GM10266 (cell line): ENCODE measurements at regions not wholly inside any gene's neighbourhood (a gene's known extent, or its start where the extent isn't known, plus 50 kb on each side); places are given as distances from the start of the nearest gene placed in this dataset.

Source experiments
- DNase-seq: peaks from one replicate; pipeline ENCODE4 v3.0.0; 2012; ENCODE audit errors: extremely low spot score
- TF ChIP-seq, protein P1 (sequence below): IDR thresholded peaks from 2 replicates; pipeline ENCODE4 v1.5.1; 2012; ENCODE audit warnings: mild to moderate bottlenecking, low read depth; ENCODE audit not compliant: control insufficient read depth, insufficient read depth; ENCODE audit errors: missing control alignments

DNA sequence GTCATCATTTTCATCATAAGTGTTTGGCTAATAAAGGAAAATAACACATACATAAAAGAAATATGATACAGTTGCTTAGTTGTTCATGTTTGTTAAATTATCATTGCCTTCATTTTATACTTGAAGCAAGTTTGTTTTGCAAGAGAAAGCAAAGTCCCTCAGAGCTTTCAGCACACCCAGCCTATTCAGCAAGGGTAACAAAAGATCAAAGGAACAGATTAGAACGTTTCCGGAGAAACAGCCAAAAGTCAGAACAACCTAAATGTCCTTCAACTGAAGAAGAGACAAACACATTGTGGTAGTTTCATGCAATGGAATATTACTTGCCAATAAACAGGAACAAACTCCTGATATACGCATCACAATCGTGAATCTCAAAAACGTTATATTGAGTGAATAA, 380.7 kb downstream of the MZT1 start:
- no peak for DNase-seq
- TF ChIP-seq, protein P1, sequence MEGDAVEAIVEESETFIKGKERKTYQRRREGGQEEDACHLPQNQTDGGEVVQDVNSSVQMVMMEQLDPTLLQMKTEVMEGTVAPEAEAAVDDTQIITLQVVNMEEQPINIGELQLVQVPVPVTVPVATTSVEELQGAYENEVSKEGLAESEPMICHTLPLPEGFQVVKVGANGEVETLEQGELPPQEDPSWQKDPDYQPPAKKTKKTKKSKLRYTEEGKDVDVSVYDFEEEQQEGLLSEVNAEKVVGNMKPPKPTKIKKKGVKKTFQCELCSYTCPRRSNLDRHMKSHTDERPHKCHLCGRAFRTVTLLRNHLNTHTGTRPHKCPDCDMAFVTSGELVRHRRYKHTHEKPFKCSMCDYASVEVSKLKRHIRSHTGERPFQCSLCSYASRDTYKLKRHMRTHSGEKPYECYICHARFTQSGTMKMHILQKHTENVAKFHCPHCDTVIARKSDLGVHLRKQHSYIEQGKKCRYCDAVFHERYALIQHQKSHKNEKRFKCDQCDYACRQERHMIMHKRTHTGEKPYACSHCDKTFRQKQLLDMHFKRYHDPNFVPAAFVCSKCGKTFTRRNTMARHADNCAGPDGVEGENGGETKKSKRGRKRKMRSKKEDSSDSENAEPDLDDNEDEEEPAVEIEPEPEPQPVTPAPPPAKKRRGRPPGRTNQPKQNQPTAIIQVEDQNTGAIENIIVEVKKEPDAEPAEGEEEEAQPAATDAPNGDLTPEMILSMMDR: no peak

- DNase-seq: no peak
- TF ChIP-seq, protein P1: no peak
These were observed 385.1 kb downstream of the MZT1 start for GRCh38 chr13:72342364-72342763.

GRCh38 chr13:72341904-72342303, 385.5 kb downstream of the MZT1 start:
- no peak for DNase-seq
- TF ChIP-seq, protein P1: no peak

DNA sequence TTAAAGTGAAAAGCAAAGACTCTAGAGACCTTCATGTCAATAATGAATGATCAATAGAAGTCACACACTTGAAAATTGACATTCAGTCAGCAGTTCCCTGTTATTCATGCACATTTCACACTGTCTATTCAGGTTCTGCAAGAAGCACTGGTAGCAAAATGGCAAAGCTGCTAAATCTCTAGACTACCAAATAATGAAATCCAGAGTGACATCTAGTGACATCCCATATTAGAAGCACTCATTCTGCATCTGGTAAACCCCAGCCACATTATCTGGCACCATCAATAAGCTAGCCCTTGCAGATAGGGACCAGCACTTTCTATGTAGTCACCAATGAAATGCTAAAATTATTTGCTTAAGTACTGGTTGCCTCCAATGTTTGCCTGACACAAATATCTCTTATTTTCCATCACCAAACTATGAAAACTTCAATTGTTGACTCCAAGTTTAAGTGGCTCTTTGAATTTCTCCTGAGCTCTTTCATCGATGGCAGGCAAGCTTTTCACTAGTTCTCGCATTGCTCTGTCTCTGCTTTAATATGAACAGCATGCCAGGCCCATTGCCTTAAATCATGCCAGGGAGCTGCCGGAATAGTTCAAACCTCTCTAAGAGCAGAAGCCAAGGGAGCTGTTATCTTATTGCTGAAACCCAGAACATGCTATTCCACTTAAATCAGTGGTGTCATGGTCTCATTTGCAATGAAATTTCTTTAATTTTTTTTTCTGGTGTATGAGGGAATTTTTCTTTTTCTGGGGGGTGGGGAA, 409.9 kb downstream of the MZT1 start:
- no peak for DNase-seq

GRCh38 chr13:72316716-72317115, 410.7 kb downstream of the MZT1 start:
- TF ChIP-seq, protein P1: no peak
- no peak for DNase-seq

More for the DNA sequence above, 409.9 kb downstream of the MZT1 start:
- TF ChIP-seq, protein P1: no peak

DNA sequence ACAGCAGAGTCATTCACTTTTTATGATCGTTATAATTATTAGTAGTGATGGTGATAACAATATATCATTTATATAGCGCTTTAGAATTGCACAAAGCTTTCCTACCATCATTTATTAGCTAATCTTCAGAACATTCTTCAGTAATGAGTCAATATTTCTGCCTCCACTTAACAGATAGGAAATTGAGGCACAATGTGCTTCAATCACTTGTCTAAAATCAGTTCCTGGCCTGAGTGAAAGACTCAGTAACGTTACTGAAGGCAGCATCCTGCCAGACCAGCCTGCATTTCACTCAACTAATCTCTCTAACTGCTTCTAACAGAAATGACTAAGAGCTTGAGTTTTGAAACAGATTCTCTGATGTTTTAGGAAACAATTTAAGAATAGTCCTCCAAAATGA, 412.1 kb downstream of the MZT1 start:
- no peak for DNase-seq
- TF ChIP-seq, protein P1: no peak

GRCh38 chr13:72314210-72314609, 413.2 kb downstream of the MZT1 start:
- TF ChIP-seq, protein P1: no peak
- DNase-seq: no peak
